Activated naive CD4-positive, alpha-beta T cell treated with anti-CD3 and anti-CD28 coated beads, Interleukin-2, amount 50 U/mL, for 24 hours (primary cell): ENCODE measurements at regions not wholly inside any gene's neighbourhood (a gene's known extent, or its start where the extent isn't known, plus 50 kb on each side); places are given as distances from the start of the nearest gene placed in this dataset.
"Not testable (repeated sequence)": the region's sequence is repeated elsewhere in the genome, so short reads cannot be mapped to it uniquely, and the experiment has no call there.

Source experiments
- H3K27ac Mint-ChIP-seq: one replicate; pipeline ENCODE4 v1.8.0; 2021; ENCODE audit warnings: mild to moderate bottlenecking, mixed read lengths
- H3K27me3 Mint-ChIP-seq: one replicate; pipeline ENCODE4 v1.8.0; 2021; ENCODE audit warnings: mixed read lengths
- H3K36me3 Mint-ChIP-seq: one replicate; pipeline ENCODE4 v1.8.0; 2021; ENCODE audit warnings: mixed read lengths
- H3K4me1 Mint-ChIP-seq: one replicate; pipeline ENCODE4 v1.8.0; 2021; ENCODE audit warnings: mixed read lengths
- H3K4me3 Mint-ChIP-seq: one replicate; pipeline ENCODE4 v1.8.0; 2021; ENCODE audit warnings: mild to moderate bottlenecking, mixed read lengths
- H3K9me3 Mint-ChIP-seq: one replicate; pipeline ENCODE4 v1.8.0; 2021; ENCODE audit warnings: mixed read lengths

DNA sequence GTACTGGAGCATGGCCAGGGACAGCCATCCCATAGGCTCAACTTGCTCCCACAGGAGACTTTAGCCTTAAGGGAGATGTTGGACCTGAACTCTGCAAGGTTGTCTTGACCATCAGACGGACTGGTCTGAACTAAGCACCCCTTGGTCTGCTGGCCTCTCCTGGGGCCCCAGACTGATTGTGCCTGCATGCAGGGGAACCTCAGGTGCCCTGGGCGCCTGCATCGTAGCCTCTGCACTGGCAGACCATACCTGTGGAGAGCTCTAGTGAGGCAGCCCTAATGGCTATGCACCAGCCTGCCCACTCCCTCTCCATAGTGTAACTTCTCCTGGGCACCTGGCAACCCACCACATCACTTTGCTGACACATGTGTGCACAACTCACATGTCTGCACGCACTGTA is 395.6 kb downstream of the ZPLD1 start:
- H3K9me3 Mint-ChIP-seq: no peaks in the 10 kb centered on the region
- H3K4me3 Mint-ChIP-seq: no peak overlapping the region
- no peaks in the 10 kb centered on the region for H3K27me3 Mint-ChIP-seq
- H3K4me1 Mint-ChIP-seq: no peaks in the 10 kb centered on the region
- H3K27ac Mint-ChIP-seq: no peak overlapping the region
- H3K36me3 Mint-ChIP-seq: no peaks in the 10 kb centered on the region

DNA sequence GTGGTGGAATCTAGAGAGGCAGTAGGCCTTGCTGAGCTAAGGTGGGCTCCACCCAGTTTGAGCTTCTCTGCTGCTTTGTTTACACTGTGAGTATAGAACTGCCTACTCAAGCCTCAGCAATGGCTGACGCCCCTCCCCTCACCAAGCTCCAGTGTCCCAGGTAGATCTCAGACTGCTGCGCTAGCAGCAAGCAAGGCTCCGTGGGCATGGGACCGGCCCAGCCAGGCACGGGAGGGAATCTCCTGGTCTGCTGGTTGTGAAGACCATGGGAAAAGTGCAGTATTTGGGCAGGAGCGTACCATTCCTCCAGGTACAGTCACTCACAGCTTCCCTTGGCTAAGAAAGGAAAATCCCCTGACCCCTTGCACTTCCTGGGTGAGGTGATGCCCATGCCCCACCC is 407.1 kb downstream of the ZPLD1 start:
- H3K4me3 Mint-ChIP-seq: no peak overlapping the region
- H3K27ac Mint-ChIP-seq: no peak overlapping the region
- no peaks in the 10 kb centered on the region for H3K4me1 Mint-ChIP-seq

DNA sequence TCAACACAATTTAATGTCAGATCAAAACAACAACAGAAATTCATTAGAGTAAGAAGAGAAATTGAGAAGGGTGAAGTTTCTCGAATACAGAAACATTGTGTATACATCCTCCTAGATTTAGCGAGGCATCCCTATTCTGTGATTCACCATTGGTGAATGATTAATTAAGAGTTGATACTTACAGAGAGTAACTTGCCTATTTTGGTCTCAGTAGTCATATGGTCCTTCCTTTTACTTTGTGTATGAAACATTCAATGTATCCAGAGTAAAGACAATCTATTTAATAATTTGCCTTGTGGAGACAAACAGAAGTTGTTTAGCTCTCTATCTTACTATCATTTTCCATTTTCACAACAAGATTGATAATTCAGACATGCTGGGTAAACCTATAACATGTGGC is 432.0 kb downstream of the ZPLD1 start:
- no peaks in the 10 kb centered on the region for H3K4me1 Mint-ChIP-seq

More for the DNA sequence above, 407.1 kb downstream of the ZPLD1 start:
- H3K36me3 Mint-ChIP-seq: no peaks in the 10 kb centered on the region
- peaks cover 4% of the 10 kb centered on the region for H3K27me3 Mint-ChIP-seq
- peaks cover 26% of the 10 kb centered on the region for H3K9me3 Mint-ChIP-seq

DNA sequence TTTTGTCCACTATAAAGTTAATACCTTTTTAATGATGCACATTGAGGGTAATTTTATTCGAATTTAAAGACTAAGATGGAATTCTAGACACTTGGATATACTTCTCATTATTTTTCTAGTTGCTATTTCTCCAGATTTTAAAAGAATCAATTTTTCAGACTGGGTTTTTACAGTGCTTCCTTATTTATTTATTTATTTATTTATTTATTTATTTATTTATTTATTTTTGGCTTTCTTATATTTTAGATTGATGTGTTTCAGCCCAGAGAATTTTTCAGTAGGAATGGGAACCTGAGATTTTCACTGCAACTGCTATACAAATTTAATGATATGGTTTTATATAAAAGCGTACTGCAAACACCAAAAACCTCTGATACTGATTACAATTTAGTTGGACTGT is 448.7 kb downstream of the ZPLD1 start:
- no peaks in the 10 kb centered on the region for H3K36me3 Mint-ChIP-seq
- H3K9me3 Mint-ChIP-seq: no peaks in the 10 kb centered on the region
- no peak overlapping the region for H3K27ac Mint-ChIP-seq

More for the DNA sequence above, 432.0 kb downstream of the ZPLD1 start:
- H3K27me3 Mint-ChIP-seq: no peaks in the 10 kb centered on the region
- no peaks in the 10 kb centered on the region for H3K36me3 Mint-ChIP-seq
- no peak overlapping the region for H3K4me3 Mint-ChIP-seq
- no peaks in the 10 kb centered on the region for H3K9me3 Mint-ChIP-seq
- H3K27ac Mint-ChIP-seq: no peak overlapping the region

GRCh38 chr3:102885289-102885688 is 450.5 kb downstream of the ZPLD1 start:
- H3K27me3 Mint-ChIP-seq: no peaks in the 10 kb centered on the region
- H3K4me1 Mint-ChIP-seq: no peaks in the 10 kb centered on the region
- H3K36me3 Mint-ChIP-seq: no peaks in the 10 kb centered on the region
- no peaks in the 10 kb centered on the region for H3K9me3 Mint-ChIP-seq
- no peak overlapping the region for H3K4me3 Mint-ChIP-seq
- H3K27ac Mint-ChIP-seq: no peak overlapping the region

More for the DNA sequence above, 448.7 kb downstream of the ZPLD1 start:
- no peak overlapping the region for H3K4me3 Mint-ChIP-seq
- H3K4me1 Mint-ChIP-seq: no peaks in the 10 kb centered on the region
- no peaks in the 10 kb centered on the region for H3K27me3 Mint-ChIP-seq

GRCh38 chr3:102887431-102887830 is 452.6 kb downstream of the ZPLD1 start:
- no peak overlapping the region for H3K27ac Mint-ChIP-seq
- H3K27me3 Mint-ChIP-seq: no peaks in the 10 kb centered on the region
- no peaks in the 10 kb centered on the region for H3K4me1 Mint-ChIP-seq
- H3K36me3 Mint-ChIP-seq: no peaks in the 10 kb centered on the region
- no peak overlapping the region for H3K4me3 Mint-ChIP-seq
- no peaks in the 10 kb centered on the region for H3K9me3 Mint-ChIP-seq

DNA sequence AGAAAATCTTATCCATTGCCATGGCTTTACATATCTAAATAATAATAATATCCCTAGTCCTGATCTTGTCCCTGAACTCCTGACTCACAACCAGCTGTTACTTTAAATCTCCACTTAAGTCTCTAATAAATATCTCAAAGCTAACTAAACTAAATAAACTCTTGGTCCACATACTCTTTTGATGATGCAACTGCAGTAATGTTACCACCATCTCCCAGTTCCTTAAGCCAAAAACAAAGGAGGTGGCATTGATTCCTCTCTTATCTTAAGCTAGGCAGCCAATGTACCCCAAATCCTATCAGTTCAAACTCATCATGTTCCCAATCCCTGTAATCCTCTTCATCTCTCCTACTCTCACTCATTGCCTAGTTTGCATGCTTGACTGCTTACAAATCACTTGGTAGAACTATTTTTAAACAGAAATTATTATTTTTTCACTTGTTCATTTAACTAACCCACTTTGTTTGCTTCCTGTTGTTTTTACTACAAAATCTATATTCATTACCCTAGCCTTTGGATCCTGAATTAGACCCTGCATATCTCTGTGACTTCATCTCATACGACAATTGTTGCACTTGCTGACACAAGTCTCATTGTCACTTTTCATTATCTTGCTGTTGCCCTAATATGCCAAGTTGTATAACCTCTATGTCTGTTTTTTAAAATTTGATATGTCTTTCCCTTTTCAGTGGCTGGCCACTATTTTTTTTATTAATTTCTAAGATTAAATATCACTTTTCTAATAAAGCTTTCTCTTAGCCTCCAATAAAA is 462.2 kb downstream of the ZPLD1 start:
- no peak overlapping the region for H3K27ac Mint-ChIP-seq
- no peak overlapping the region for H3K4me3 Mint-ChIP-seq
- H3K4me1 Mint-ChIP-seq: no peaks in the 10 kb centered on the region
- H3K36me3 Mint-ChIP-seq: no peaks in the 10 kb centered on the region
- no peaks in the 10 kb centered on the region for H3K9me3 Mint-ChIP-seq
- no peaks in the 10 kb centered on the region for H3K27me3 Mint-ChIP-seq

DNA sequence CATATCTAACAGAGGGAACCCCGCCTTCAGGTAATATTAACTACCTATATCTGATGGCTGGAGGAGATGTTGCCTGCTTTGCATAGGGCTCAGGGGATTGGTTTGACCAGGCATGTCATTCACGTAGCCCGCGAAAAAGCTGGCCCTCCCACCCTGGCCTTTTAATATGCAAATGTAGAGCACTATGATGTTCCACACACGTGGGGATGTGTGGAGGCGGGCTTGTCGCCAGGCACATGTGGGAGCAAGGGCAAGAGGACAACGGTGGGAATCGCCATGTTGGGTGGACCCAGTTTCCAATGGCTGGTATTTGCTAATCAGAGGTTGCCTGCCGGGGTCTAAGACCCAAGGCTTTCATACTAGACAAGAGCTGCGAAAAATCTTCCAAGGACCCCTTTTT is 469.8 kb downstream of the ZPLD1 start:
- H3K4me1 Mint-ChIP-seq: no peaks in the 10 kb centered on the region
- no peaks in the 10 kb centered on the region for H3K36me3 Mint-ChIP-seq
- H3K27ac Mint-ChIP-seq: no peak overlapping the region
- H3K9me3 Mint-ChIP-seq: peaks cover 12% of the 10 kb centered on the region
- H3K4me3 Mint-ChIP-seq: no peak overlapping the region
- H3K27me3 Mint-ChIP-seq: no peaks in the 10 kb centered on the region

- Mint-ChIP-seq H3K4me1 (no peaks in the 10 kb centered on the region), H3K4me3 (no peak overlapping the region), H3K27me3 (no peaks in the 10 kb centered on the region), H3K9me3 (peaks cover 12% of the 10 kb centered on the region), H3K27ac (no peak overlapping the region), H3K36me3 (no peaks in the 10 kb centered on the region)
Observed at GRCh38 chr3:102905811-102906210, 471.0 kb downstream of the ZPLD1 start.

- Mint-ChIP-seq H3K4me1 (no peaks in the 10 kb centered on the region), H3K27me3 (no peaks in the 10 kb centered on the region), H3K36me3 (no peaks in the 10 kb centered on the region), H3K9me3 (peaks cover 12% of the 10 kb centered on the region), H3K4me3 (no peak overlapping the region), H3K27ac (no peak overlapping the region)
Observed at GRCh38 chr3:102906818-102907217, 472.0 kb downstream of the ZPLD1 start.

GRCh38 chr3:102909904-102910303 is 475.1 kb downstream of the ZPLD1 start:
- no peaks in the 10 kb centered on the region for H3K9me3 Mint-ChIP-seq
- no peaks in the 10 kb centered on the region for H3K4me1 Mint-ChIP-seq
- H3K4me3 Mint-ChIP-seq: no peak overlapping the region

DNA sequence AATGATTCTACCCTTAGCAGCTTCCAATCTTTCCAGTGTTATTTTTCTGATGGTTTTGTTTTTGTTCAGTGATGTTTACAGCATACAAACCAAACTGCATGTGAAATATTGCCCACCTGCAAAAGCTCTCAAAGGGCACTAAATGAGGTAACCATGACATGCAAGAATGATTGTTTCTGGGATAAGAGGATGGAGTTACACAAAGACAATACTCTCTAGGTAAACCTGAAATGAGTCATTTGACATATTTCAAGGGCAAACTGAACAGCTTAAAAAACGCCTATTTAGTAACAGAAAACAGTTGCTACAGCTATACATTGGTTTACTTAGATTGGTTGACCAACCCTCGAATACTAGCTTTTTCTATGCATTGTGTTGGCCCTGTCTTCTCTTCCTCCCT is 481.7 kb downstream of the ZPLD1 start:
- no peak overlapping the region for H3K27ac Mint-ChIP-seq
- H3K27me3 Mint-ChIP-seq: no peaks in the 10 kb centered on the region
- no peaks in the 10 kb centered on the region for H3K36me3 Mint-ChIP-seq
- H3K9me3 Mint-ChIP-seq: no peaks in the 10 kb centered on the region
- H3K4me3 Mint-ChIP-seq: no peak overlapping the region
- no peaks in the 10 kb centered on the region for H3K4me1 Mint-ChIP-seq

More at GRCh38 chr3:102909904-102910303, 475.1 kb downstream of the ZPLD1 start:
- Mint-ChIP-seq H3K27me3 (no peaks in the 10 kb centered on the region), H3K36me3 (no peaks in the 10 kb centered on the region), H3K27ac (no peak overlapping the region)

DNA sequence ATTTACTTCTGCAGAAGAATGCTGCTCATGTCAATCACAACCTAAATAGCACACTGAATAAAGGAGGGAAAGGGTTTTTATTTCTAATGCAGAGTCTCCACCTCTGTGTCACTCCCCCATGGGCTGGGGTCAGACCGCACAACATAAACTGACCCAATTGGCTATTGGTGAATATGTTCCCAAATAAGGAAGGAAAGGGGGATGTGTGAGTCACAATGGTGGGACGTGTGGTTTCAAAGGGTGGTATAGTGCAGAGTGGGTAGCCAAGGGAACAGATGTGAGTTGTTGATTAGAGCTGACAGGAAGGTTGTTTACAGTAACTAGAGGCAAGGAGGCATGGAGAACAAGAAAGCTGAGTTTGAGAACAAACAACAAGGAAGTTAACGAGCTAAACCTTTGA is 491.8 kb downstream of the ZPLD1 start:
- Mint-ChIP-seq H3K4me3 (no peak overlapping the region), H3K27ac (no peak overlapping the region), H3K27me3 (no peaks in the 10 kb centered on the region), H3K4me1 (no peaks in the 10 kb centered on the region), H3K36me3 (no peaks in the 10 kb centered on the region), H3K9me3 (peaks cover 27% of the 10 kb centered on the region)

GRCh38 chr3:102933377-102933776 is 498.6 kb downstream of the ZPLD1 start:
- Mint-ChIP-seq H3K4me1 (no peaks in the 10 kb centered on the region), H3K27me3 (no peaks in the 10 kb centered on the region), H3K4me3 (no peak overlapping the region), H3K9me3 (peaks cover 9% of the 10 kb centered on the region), H3K36me3 (no peaks in the 10 kb centered on the region), H3K27ac (no peak overlapping the region)

DNA sequence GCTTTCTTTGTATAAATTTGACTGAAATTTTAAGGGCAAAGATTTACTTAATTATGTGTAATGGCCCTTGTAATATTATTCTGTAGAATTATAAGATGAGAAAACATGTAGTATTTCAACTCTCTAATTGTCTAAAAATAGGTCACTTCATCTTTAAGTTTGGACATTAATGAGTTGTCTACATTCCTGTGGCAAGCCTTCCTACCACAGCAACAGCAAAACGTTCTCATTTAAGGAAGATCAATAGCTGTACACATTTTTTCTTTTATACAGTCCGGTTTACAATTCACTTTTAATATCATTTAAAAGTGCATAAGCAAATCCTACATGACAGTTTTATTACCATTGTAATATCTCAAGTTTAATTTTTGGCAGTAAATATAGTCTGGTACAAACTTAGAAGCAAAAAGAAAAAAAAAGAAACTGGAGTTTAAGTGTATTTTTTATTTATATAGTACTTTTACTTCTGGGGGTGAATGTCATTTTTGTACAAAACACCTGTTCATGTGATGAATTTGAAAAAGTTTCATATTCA is 501.8 kb downstream of the ZPLD1 start:
- Mint-ChIP-seq H3K4me1 (no peaks in the 10 kb centered on the region), H3K36me3 (no peaks in the 10 kb centered on the region), H3K27ac (no peak overlapping the region), H3K9me3 (peaks cover 5% of the 10 kb centered on the region), H3K4me3 (no peak overlapping the region), H3K27me3 (no peaks in the 10 kb centered on the region)

DNA sequence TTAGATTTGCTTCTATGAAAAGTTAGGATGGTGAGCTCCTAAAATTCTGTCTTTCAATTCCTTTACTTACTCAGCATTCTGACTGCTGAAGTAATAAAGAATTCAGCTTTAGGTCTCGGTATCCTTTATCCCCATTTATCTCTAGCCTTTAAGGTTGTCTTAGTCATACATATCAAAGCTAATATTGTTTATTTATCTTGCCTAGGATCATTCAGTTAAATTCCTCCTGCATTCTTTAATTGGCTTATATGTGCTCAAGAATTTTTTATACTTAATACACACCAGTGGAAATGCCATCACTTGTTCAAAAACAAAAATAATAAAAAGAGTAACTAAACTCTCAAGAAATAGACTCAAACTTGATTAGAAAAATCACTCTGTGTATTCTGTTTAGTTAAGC is 507.0 kb downstream of the ZPLD1 start:
- no peak overlapping the region for H3K4me3 Mint-ChIP-seq
- no peaks in the 10 kb centered on the region for H3K4me1 Mint-ChIP-seq
- H3K27ac Mint-ChIP-seq: no peak overlapping the region
- H3K36me3 Mint-ChIP-seq: no peaks in the 10 kb centered on the region
- no peaks in the 10 kb centered on the region for H3K9me3 Mint-ChIP-seq
- H3K27me3 Mint-ChIP-seq: no peaks in the 10 kb centered on the region

DNA sequence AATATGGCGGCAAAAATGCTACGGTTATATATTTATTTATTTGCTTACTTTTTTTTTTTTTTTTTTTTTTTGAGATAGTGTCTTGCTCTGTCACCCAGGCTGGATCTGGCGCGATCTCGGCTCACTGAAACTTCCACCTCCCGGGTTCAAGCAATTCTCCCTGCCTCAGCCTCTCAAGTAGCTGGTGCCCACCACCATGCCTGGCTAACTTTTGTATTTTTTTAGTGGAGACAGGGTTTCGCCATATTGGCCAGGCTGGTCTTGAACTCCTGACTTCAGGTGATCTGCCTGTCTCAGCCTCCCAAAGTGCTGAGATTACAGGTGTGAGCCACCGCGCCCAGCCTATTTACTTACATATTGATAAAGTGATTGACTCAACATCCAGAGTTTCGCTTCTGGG is 511.6 kb downstream of the ZPLD1 start:
- not testable (repeated sequence) for H3K9me3 Mint-ChIP-seq, H3K27me3 Mint-ChIP-seq, H3K36me3 Mint-ChIP-seq, H3K27ac Mint-ChIP-seq, H3K4me1 Mint-ChIP-seq, H3K4me3 Mint-ChIP-seq
